HepG2 (cell line): ENCODE measurements at regions not wholly inside any gene's neighbourhood (a gene's known extent, or its start where the extent isn't known, plus 50 kb on each side); places are given as distances from the start of the nearest gene placed in this dataset.

Source experiments
- ATAC-seq: fragments of 200-7000 bp; cut with Tn5 transposase; 3 replicates; pipeline ENCODE4 v1.9.1; 2020; ENCODE audit warnings: mild to moderate bottlenecking, moderate library complexity
- BruUV-seq: library from RNA; stranded (reverse); fragments of 400-500 nt; replicated peaks from 2 replicates; lab custom pipeline; 2021; lab: Mats Ljungman, UMichigan
- CTCF ChIA-PET: fragments of 300-600 bp; formaldehyde crosslinking; extraction: SDS; loops from one replicate; lab custom pipeline; 2021; ENCODE audit warnings: low total read pairs, inconsistent platforms, low intra/inter-chr PET ratio; lab: Yijun Ruan, JAX
- POLR2A ChIA-PET: fragments of 350-600 bp; sonication (Branson Sonifier 250); formaldehyde crosslinking; loops from one replicate; lab custom pipeline; 2020; ENCODE audit warnings: antibody characterized with exemption, inconsistent platforms; lab: Yijun Ruan, JAX
- DNase-seq: peaks from one replicate; pipeline ENCODE4 v3.0.0-alpha.2; 2015; ENCODE audit warnings: low spot score
- FAIRE-seq: peaks from 3 replicates; lab custom pipeline; 2011; peaks lifted over from hg19 to GRCh38; lab: Jason Lieb, UNC
- H2AFZ ChIP-seq: one replicate; pipeline ENCODE4 v1.6.1; 2011; ENCODE audit warnings: low read length, inconsistent platforms
- H3K27ac ChIP-seq: fragments of 300-600 bp; 3 replicates; pipeline ENCODE4 v1.8.0; 2011; ENCODE audit warnings: mixed run types, mild to moderate bottlenecking, mixed read lengths, low read length, inconsistent platforms; ENCODE audit not compliant: insufficient read depth; ENCODE audit errors: extremely low read length
- H3K27me3 ChIP-seq, 2 experiments: fragments of 200-600 bp in 1 of 2; 2 replicates in 1 of 2; 3 replicates in 1 of 2; pipeline versions ENCODE4 v1.6.0 to v1.8.0; 2011; ENCODE audit warnings: low read length in 2 of 2, mild to moderate bottlenecking in 2 of 2, moderate library complexity in 2 of 2, inconsistent platforms in 1 of 2; ENCODE audit not compliant: insufficient read depth in 2 of 2, control insufficient read depth in 1 of 2
- H3K36me3 ChIP-seq, 2 experiments: fragments of 200-600 bp in 1 of 2; replicated peaks in 1 of 2; 2 replicates in 1 of 2; 3 replicates in 1 of 2; pipeline versions ENCODE4 v1.5.1 to v1.8.0; 2011; ENCODE audit warnings: low read length in 2 of 2, inconsistent platforms in 1 of 2; ENCODE audit not compliant: insufficient read depth in 2 of 2, control insufficient read depth in 1 of 2
- H3K4me1 ChIP-seq: 2 replicates; pipeline ENCODE4 v1.5.1; 2012; ENCODE audit warnings: low read length, inconsistent platforms; ENCODE audit not compliant: insufficient read depth
- H3K4me2 ChIP-seq: 2 replicates; pipeline ENCODE4 v1.6.0; 2011; ENCODE audit warnings: low read depth, low read length, inconsistent platforms
- H3K4me3 ChIP-seq, 3 experiments: fragments of 200-600 bp in 1 of 3; sonication (generic), shearing (Covaris generic) in 1 of 3; replicated peaks in 1 of 3; 2 replicates each; pipeline ENCODE4 v1.5.1; 2011 to 2016; ENCODE audit warnings: low read length in 3 of 3, inconsistent platforms in 2 of 3, low read depth in 2 of 3, mild to moderate bottlenecking in 2 of 3, control low read depth in 1 of 3, mixed read lengths in 1 of 3; ENCODE audit not compliant: insufficient read depth in 1 of 3
- H3K79me2 ChIP-seq: one replicate; pipeline ENCODE4 v1.6.1; 2011; ENCODE audit warnings: low read length, inconsistent platforms; ENCODE audit not compliant: insufficient read depth
- H3K9ac ChIP-seq: 2 replicates; pipeline ENCODE4 v1.6.0; 2011; ENCODE audit warnings: mild to moderate bottlenecking, low read depth, low read length, inconsistent platforms; ENCODE audit not compliant: insufficient read depth
- H3K9me3 ChIP-seq: 2 replicates; pipeline ENCODE4 v1.5.1; 2012; ENCODE audit warnings: mild to moderate bottlenecking, low read length
- H4K20me1 ChIP-seq: 2 replicates; pipeline ENCODE4 v1.6.0; 2011; ENCODE audit warnings: inconsistent platforms, mild to moderate bottlenecking, low read length, moderate library complexity; ENCODE audit not compliant: insufficient read depth
- AKAP8 ChIP-seq: sonication (generic); formaldehyde crosslinking; IDR thresholded peaks from 2 replicates; pipeline ENCODE4 v1.5.1; 2020; ENCODE audit warnings: mild to moderate bottlenecking, missing genetic modification reagents
- ATF2 ChIP-seq: sonication (generic); formaldehyde crosslinking; IDR thresholded peaks from 2 replicates; pipeline ENCODE4 v1.4.0; 2020; ENCODE audit warnings: missing genetic modification reagents
- ELF4 ChIP-seq: sonication (generic); formaldehyde crosslinking; IDR thresholded peaks from 2 replicates; pipeline ENCODE4 v1.5.0; 2020; ENCODE audit warnings: missing genetic modification reagents, mild to moderate bottlenecking, moderate library complexity, borderline replicate concordance
- MAX ChIP-seq: IDR thresholded peaks from 2 replicates; pipeline ENCODE4 v1.6.1; 2012; ENCODE audit warnings: inconsistent platforms
- MXD3 ChIP-seq: IDR thresholded peaks from 2 replicates; pipeline ENCODE4 v1.6.1; 2016; ENCODE audit warnings: mild to moderate bottlenecking, missing biosample characterization, missing genetic modification reagents
- NFYC ChIP-seq: IDR thresholded peaks from 2 replicates; pipeline ENCODE4 v1.6.1; 2016; ENCODE audit warnings: missing genetic modification reagents, missing compliant biosample characterization
- PHF8 ChIP-seq: sonication (generic); formaldehyde crosslinking; IDR thresholded peaks from 2 replicates; pipeline ENCODE4 v1.5.0; 2020; ENCODE audit warnings: missing genetic modification reagents
- RFX3 ChIP-seq: IDR thresholded peaks from 2 replicates; pipeline ENCODE4 v1.6.1; 2016; ENCODE audit warnings: missing biosample characterization, missing genetic modification reagents
- SATB2 ChIP-seq: sonication (generic); formaldehyde crosslinking; IDR thresholded peaks from 2 replicates; pipeline ENCODE4 v1.5.0; 2020; ENCODE audit warnings: missing genetic modification reagents
- SP1 ChIP-seq, 2 experiments: fragments of 450-650 bp in 1 of 2; sonication (generic) in 1 of 2; formaldehyde crosslinking in 1 of 2; IDR thresholded peaks; 2 replicates each; pipeline versions ENCODE4 v1.4.0 to v1.6.1; 2016 to 2020; ENCODE audit warnings: missing genetic modification reagents in 1 of 2
- TBX2 ChIP-seq: sonication (generic); formaldehyde crosslinking; IDR thresholded peaks from 2 replicates; pipeline ENCODE4 v1.5.0; 2020; ENCODE audit warnings: missing genetic modification reagents, mild to moderate bottlenecking, borderline replicate concordance
- ZFP62 ChIP-seq: sonication (generic); formaldehyde crosslinking; IDR thresholded peaks from 2 replicates; pipeline ENCODE4 v1.4.0; 2020; ENCODE audit warnings: missing genetic modification reagents
- ZNF101 ChIP-seq: sonication (generic); formaldehyde crosslinking; IDR thresholded peaks from 2 replicates; pipeline ENCODE4 v1.4.0; 2020; ENCODE audit warnings: mild to moderate bottlenecking, low read depth, missing genetic modification reagents, borderline replicate concordance
- ZNF235 ChIP-seq: sonication (generic); formaldehyde crosslinking; IDR thresholded peaks from 2 replicates; pipeline ENCODE4 v1.8.1; 2023; ENCODE audit warnings: mild to moderate bottlenecking, missing genetic modification reagents, borderline replicate concordance
- ZNF44 ChIP-seq: sonication (generic); formaldehyde crosslinking; IDR thresholded peaks from 2 replicates; pipeline ENCODE4 v1.5.1; 2020; ENCODE audit warnings: mild to moderate bottlenecking, missing genetic modification reagents
- ZNF652 ChIP-seq: IDR thresholded peaks from 2 replicates; pipeline ENCODE4 v1.6.1; 2016; ENCODE audit warnings: low read depth, borderline replicate concordance
- ZNF678 ChIP-seq: sonication (generic); formaldehyde crosslinking; IDR thresholded peaks from 2 replicates; pipeline ENCODE4 v1.4.0; 2020; ENCODE audit warnings: mild to moderate bottlenecking, missing genetic modification reagents
- ZNF784 ChIP-seq: sonication (generic); formaldehyde crosslinking; IDR thresholded peaks from 2 replicates; pipeline ENCODE4 v1.5.1; 2020; ENCODE audit warnings: missing genetic modification reagents, mild to moderate bottlenecking, borderline replicate concordance
- WGBS: methylation state at CpG from one replicate; pipeline ENCODE4 v1.1.6; 2017; ENCODE audit warnings: low lambda C conversion rate; 5-methylcytosine and 5-hydroxymethylcytosine counted together
- in situ Hi-C: cut with HindIII; loops from 2 replicates; pipeline ENCODE4 v1.10.0; 2017; ENCODE audit warnings: low pct_unique_long_range_greater_than_20kb; ENCODE audit not compliant: extremely low pct_ligation_motif_present
- intact Hi-C: fragments of 100-400 bp; cut with micrococcal nuclease; formaldehyde crosslinking; loops from one replicate; pipeline ENCODE4 v1.10.0; 2022; ENCODE audit not compliant: unreplicated experiment

GRCh38 chr13:61086087-61086486, 329.6 kb downstream of the PCDH20 start:
- no peaks in the 10 kb centered on the region for H3K4me1 ChIP-seq
- POLR2A ChIA-PET: no interaction called here
- DNase-seq: no peak
- WGBS: 6% methylated on average over 1 of the region's 1 CpG
- H2AFZ ChIP-seq: no peak overlapping the region
- CTCF ChIA-PET: no interaction called here
- BruUV-seq: no TSS peak
- H4K20me1 ChIP-seq: no peaks in the 10 kb centered on the region
- H3K4me3 ChIP-seq: no peak overlapping the region
- no peak for TF ChIP-seq ZNF235
- TF ChIP-seq PHF8 (CRISPR knock-in tag): no peak
- no peak for TF ChIP-seq NFYC
- H3K9me3 ChIP-seq: no peaks in the 10 kb centered on the region
- no peaks in the 10 kb centered on the region for H3K27me3 ChIP-seq
- no peak for ATAC-seq
- no peaks in the 10 kb centered on the region for H3K36me3 ChIP-seq
- in situ Hi-C loops: no loop called here
- no peak overlapping the region for H3K27ac ChIP-seq
- no peak overlapping the region for H3K4me2 ChIP-seq
- intact Hi-C loops: no loop called here
- no peak for FAIRE-seq
- H3K9ac ChIP-seq: no peak overlapping the region
- H3K79me2 ChIP-seq: no peaks in the 10 kb centered on the region

- H3K9me3 ChIP-seq: no peaks in the 10 kb centered on the region
- in situ Hi-C loops: no loop called here
- ChIA-PET POLR2A (no interaction called here), CTCF (no interaction called here)
- H4K20me1 ChIP-seq: no peaks in the 10 kb centered on the region
- H3K4me3 ChIP-seq: no peak overlapping the region
- BruUV-seq: no TSS peak
- intact Hi-C loops: no loop called here
- DNase-seq (no peak), FAIRE-seq (no peak), ATAC-seq (no peak)
- H2AFZ ChIP-seq: no peak overlapping the region
- no peak overlapping the region for H3K4me2 ChIP-seq
- no peaks in the 10 kb centered on the region for H3K36me3 ChIP-seq
- H3K4me1 ChIP-seq: no peaks in the 10 kb centered on the region
- no peak overlapping the region for H3K27ac ChIP-seq
- H3K9ac ChIP-seq: no peak overlapping the region
- H3K79me2 ChIP-seq: no peaks in the 10 kb centered on the region
- no peaks in the 10 kb centered on the region for H3K27me3 ChIP-seq
- TF ChIP-seq SATB2 (no peak), ZNF44 (no peak), ELF4 (CRISPR knock-in tag) (no peak), ZNF652 (CRISPR knock-in tag) (no peak), MAX (no peak), ZNF678 (CRISPR knock-in tag) (no peak), TBX2 (CRISPR knock-in tag) (no peak), ZFP62 (CRISPR knock-in tag) (no peak), ZNF101 (CRISPR knock-in tag) (no peak), ATF2 (CRISPR knock-in tag) (no peak), AKAP8 (no peak), MXD3 (CRISPR knock-in tag) (no peak), RFX3 (CRISPR knock-in tag) (no peak), ZNF784 (CRISPR knock-in tag) (no peak), SP1 (IDR thresholded peaks at IDR 0.05) (no peak), SP1 (CRISPR knock-in tag; IDR thresholded peaks at IDR 0.05) (no peak)
Observed at GRCh38 chr13:61084988-61085387, 330.7 kb downstream of the PCDH20 start.
